HL-60 (cell line): ENCODE measurements at regions not wholly inside any gene's neighbourhood (a gene's known extent, or its start where the extent isn't known, plus 50 kb on each side); places are given as distances from the start of the nearest gene placed in this dataset.

Source experiments
- DNase-seq, 2 experiments: peaks; one replicate each; pipeline ENCODE4 v3.0.0-alpha.2; 2010 to 2020; ENCODE audit warnings: low read depth in 1 of 2, low spot score in 1 of 2
- H3K27ac ChIP-seq: fragments of 250-450 bp; sonication (Bioruptor Pico); replicated peaks from 2 replicates; pipeline ENCODE4 v1.5.1; 2020; ENCODE audit warnings: mild to moderate bottlenecking, moderate library complexity
- H3K27me3 ChIP-seq: fragments of 250-450 bp; sonication (Bioruptor Pico); 2 replicates; pipeline ENCODE4 v1.5.1; 2021; ENCODE audit warnings: mild to moderate bottlenecking, moderate library complexity; ENCODE audit not compliant: insufficient read depth, poor library complexity, severe bottlenecking
- H3K4me3 ChIP-seq: replicated peaks from 2 replicates; pipeline ENCODE4 v1.5.1; 2011; ENCODE audit warnings: mild to moderate bottlenecking, control low read depth, low read length; ENCODE audit not compliant: insufficient read depth
- GABPA ChIP-seq: IDR thresholded peaks from 2 replicates; pipeline ENCODE4 v1.6.1; 2012; ENCODE audit warnings: low read depth
- POLR2AphosphoS5 ChIP-seq: IDR thresholded peaks from 2 replicates; pipeline ENCODE4 v1.6.1; 2012; ENCODE audit warnings: low read depth
- REST ChIP-seq: IDR thresholded peaks from 2 replicates; pipeline ENCODE4 v1.6.1; 2012; ENCODE audit warnings: low read depth; ENCODE audit not compliant: insufficient replicate concordance
- SPI1 ChIP-seq: IDR thresholded peaks from 2 replicates; pipeline ENCODE4 v1.6.1; 2012; ENCODE audit warnings: low read depth, mild to moderate bottlenecking, borderline replicate concordance
- TF ChIP-seq, protein P1 (sequence below): IDR thresholded peaks from one replicate; pipeline ENCODE4 v1.5.1; 2011; ENCODE audit warnings: low read length, control low read depth, inconsistent platforms; ENCODE audit not compliant: insufficient read depth

DNA sequence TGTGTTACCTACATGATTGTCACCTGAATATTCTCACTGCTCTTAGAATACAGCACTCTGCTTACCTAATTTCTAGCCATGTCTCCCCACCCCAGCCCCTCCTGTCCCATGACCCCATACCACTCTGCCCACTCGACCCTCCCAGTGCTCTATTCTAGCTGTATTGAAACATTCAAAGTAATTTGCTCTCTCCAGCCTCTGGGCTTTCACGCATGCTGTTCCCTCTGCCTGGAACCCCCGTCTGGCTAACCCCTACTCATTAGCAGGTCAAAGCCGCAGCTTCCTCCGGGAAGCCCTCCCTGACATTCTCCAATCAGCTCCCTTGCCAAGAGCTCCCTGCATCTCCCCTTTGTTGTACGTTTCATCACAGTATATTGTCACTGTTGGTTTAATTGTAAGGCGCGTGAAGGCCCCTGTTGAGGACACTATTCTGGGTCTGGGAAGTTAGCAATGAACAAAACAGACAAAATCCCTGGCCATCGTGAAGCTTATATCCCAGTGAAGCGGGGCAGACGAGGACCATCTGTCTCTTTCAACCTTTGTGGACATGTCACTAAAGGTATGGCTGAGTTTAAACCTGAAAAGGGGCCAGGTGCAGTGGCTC lies 72.3 kb upstream of the LHX1 start:
- no peak overlapping the region for H3K27ac ChIP-seq
- no peak for TF ChIP-seq GABPA
- TF ChIP-seq, protein P1, sequence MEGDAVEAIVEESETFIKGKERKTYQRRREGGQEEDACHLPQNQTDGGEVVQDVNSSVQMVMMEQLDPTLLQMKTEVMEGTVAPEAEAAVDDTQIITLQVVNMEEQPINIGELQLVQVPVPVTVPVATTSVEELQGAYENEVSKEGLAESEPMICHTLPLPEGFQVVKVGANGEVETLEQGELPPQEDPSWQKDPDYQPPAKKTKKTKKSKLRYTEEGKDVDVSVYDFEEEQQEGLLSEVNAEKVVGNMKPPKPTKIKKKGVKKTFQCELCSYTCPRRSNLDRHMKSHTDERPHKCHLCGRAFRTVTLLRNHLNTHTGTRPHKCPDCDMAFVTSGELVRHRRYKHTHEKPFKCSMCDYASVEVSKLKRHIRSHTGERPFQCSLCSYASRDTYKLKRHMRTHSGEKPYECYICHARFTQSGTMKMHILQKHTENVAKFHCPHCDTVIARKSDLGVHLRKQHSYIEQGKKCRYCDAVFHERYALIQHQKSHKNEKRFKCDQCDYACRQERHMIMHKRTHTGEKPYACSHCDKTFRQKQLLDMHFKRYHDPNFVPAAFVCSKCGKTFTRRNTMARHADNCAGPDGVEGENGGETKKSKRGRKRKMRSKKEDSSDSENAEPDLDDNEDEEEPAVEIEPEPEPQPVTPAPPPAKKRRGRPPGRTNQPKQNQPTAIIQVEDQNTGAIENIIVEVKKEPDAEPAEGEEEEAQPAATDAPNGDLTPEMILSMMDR = no peak
- no peak for TF ChIP-seq SPI1
- TF ChIP-seq REST = no peak
- no peak for TF ChIP-seq POLR2AphosphoS5

GRCh38 chr17:36867716-36868341 lies 69.4 kb upstream of the LHX1 start:
- H3K4me3 ChIP-seq = no peak overlapping the region
- TF ChIP-seq REST (no peak), POLR2AphosphoS5 (no peak), SPI1 (no peak), GABPA (no peak)
- TF ChIP-seq, protein P1 = no peak
- no peaks in the 10 kb centered on the region for H3K27me3 ChIP-seq
- DNase-seq = no peak
- no peak overlapping the region for H3K27ac ChIP-seq

More for the DNA sequence above, 72.3 kb upstream of the LHX1 start:
- Histone ChIP-seq H3K4me3 (no peak overlapping the region), H3K27me3 (no peaks in the 10 kb centered on the region)
- DNase-seq = no peak

DNA sequence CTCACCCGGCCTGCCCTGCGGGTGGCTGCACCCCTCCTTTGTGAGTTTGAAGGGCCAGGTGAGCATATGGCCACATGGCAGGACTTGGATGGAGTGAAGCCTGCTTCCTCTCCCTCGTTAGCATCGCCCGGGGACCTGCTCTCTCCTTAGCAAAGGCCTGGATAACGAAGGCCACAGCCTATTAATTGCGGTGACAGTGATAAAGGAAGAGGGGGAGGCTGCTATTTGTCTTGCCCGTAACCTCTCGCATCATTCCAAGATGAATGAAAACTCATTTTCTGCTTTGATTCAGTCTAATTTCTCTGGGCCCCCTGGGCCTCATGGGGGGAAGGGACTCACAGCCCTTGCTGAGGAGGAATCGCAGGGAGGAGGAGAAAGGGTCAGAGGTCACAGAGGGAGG lies 68.5 kb upstream of the LHX1 start:
- Histone ChIP-seq H3K4me3 (no peak overlapping the region), H3K27ac (no peak overlapping the region), H3K27me3 (no peaks in the 10 kb centered on the region)
- no peak for TF ChIP-seq REST
- no peak for TF ChIP-seq SPI1
- TF ChIP-seq, protein P1 = no peak
- TF ChIP-seq GABPA = no peak
- TF ChIP-seq POLR2AphosphoS5 = no peak
- DNase-seq = no peak
